Nephron (organoid): ENCODE measurements at regions not wholly inside any gene's neighbourhood (a gene's known extent, or its start where the extent isn't known, plus 50 kb on each side); places are given as distances from the start of the nearest gene placed in this dataset.

ENCODE experiments used
- H3K27ac Mint-ChIP-seq, 3 experiments: 2 replicates each; pipeline ENCODE4 v1.8.0; 2020; ENCODE audit warnings: mixed read lengths in 3 of 3, mild to moderate bottlenecking in 2 of 3, moderate library complexity in 1 of 3
- H3K27me3 Mint-ChIP-seq: 2 replicates; pipeline ENCODE4 v1.8.0; 2021; ENCODE audit warnings: low read depth, mild to moderate bottlenecking, moderate library complexity, mixed read lengths
- H3K36me3 Mint-ChIP-seq: 2 replicates; pipeline ENCODE4 v1.8.0; 2020; ENCODE audit warnings: low read depth, mixed read lengths
- H3K4me1 Mint-ChIP-seq: 2 replicates; pipeline ENCODE4 v1.8.0; 2020; ENCODE audit warnings: mixed read lengths
- H3K4me3 Mint-ChIP-seq, 3 experiments: 2 replicates each; pipeline ENCODE4 v1.8.0; 2020; ENCODE audit warnings: mild to moderate bottlenecking in 3 of 3, mixed read lengths in 3 of 3, moderate library complexity in 2 of 3
- H3K9me3 Mint-ChIP-seq: 2 replicates; pipeline ENCODE4 v1.8.0; 2020; ENCODE audit warnings: mixed read lengths
- TF ChIP-seq, protein P1 (sequence below), 3 experiments: fragments of 200-600 bp; sonication (generic); IDR thresholded peaks; one replicate each; pipeline ENCODE4 v1.5.0; 2021; ENCODE audit warnings: antibody characterized with exemption in 3 of 3; ENCODE audit not compliant: unreplicated experiment in 3 of 3

DNA sequence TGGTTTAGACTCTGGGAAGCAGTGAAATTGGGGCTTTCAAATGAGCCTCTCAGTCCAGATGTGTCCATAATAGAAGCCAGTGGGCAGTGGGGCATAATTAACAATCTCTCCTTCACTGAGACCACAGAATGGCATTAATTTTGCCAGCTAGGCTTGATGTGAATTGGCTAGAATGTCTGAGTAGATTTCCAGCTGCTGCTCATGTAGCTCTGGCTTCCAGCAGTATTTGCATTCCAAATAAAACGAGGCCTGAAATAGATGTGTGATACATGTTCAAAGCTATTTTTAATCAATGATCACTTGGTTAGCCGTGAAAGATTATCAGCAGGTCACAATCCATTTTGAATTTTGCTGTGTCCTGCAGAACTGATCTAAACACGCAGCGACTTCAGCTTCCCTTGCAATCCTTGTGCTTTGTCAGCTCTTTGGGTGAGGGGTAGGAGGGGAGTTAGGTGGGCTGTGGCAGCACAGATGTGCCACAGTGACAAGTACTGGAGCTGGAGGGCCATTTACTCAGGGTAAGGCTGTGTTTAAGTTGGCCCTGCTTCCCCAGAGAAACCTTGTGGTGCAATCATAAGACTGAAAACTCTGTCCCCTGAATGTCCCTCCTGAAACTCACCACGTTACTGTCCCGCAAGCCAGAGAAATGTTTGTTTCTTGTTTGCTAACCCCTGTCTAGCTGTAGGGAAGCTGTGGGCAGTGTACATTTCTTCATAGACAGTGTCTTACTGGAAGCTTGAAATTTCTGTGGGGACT lies 56.9 kb upstream of the TMEM178A start:
- Mint-ChIP-seq H3K27ac (peak overlapping the region; percentile 75 to 94 (median 93)), H3K9me3 (no peaks in the 10 kb centered on the region), H3K4me3 (no peak overlapping the region), H3K27me3 (peaks cover 8% of the 10 kb centered on the region), H3K4me1 (peaks cover 44% of the 10 kb centered on the region), H3K36me3 (no peaks in the 10 kb centered on the region)
- TF ChIP-seq, protein P1, sequence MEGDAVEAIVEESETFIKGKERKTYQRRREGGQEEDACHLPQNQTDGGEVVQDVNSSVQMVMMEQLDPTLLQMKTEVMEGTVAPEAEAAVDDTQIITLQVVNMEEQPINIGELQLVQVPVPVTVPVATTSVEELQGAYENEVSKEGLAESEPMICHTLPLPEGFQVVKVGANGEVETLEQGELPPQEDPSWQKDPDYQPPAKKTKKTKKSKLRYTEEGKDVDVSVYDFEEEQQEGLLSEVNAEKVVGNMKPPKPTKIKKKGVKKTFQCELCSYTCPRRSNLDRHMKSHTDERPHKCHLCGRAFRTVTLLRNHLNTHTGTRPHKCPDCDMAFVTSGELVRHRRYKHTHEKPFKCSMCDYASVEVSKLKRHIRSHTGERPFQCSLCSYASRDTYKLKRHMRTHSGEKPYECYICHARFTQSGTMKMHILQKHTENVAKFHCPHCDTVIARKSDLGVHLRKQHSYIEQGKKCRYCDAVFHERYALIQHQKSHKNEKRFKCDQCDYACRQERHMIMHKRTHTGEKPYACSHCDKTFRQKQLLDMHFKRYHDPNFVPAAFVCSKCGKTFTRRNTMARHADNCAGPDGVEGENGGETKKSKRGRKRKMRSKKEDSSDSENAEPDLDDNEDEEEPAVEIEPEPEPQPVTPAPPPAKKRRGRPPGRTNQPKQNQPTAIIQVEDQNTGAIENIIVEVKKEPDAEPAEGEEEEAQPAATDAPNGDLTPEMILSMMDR (IDR thresholded peaks at IDR 0.05; ENCODE audit: unreplicated experiment in 3 of 3) = no peak

DNA sequence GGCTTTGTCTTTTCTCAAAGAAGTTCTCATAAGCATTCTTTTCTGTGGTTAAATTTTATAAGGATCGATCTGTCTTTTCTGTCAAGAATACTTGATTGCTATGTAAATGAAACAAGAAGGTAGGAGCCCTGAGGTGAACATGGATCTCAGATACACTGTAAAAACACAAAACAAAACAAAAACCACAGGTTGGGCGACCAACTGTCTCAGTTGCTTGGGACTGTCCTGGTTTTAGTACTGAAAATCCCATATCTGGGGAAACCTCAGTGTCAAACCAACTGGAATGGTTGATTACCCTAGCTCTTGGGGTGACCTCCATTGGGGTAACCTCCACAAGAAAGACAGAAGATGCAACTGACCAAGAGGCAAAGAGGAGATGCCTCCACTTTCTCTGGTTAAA lies 55.8 kb upstream of the TMEM178A start:
- Mint-ChIP-seq H3K9me3 (no peaks in the 10 kb centered on the region), H3K4me3 (no peak overlapping the region), H3K4me1 (peaks cover 42% of the 10 kb centered on the region), H3K27ac (peak overlapping the region; percentile 75 to 94 (median 93)), H3K27me3 (peaks cover 8% of the 10 kb centered on the region), H3K36me3 (no peaks in the 10 kb centered on the region)
- TF ChIP-seq, protein P1 (IDR thresholded peaks at IDR 0.05; ENCODE audit: unreplicated experiment in 3 of 3) = no peak

DNA sequence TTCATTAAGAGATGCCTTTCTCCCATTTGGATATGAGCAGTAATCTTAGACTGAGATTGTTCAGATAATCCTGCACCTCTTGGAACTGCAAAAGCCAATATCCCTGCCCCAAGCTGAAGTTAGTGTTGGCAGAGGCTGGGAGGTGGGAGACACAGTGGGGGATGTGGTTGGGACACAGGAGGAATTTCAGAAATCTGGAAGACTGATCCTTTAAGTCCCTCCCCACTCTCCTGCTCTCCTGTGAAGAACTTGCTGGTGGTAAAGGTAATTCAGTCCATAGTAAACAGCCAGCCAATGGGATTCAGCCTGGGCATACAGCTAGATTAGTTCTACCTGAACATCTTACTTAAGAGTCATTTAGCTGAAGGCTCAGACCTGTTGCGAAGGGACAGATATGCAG lies 50.0 kb upstream of the TMEM178A start:
- Mint-ChIP-seq H3K4me1 (peaks cover 7% of the 10 kb centered on the region), H3K27ac (no peak overlapping the region), H3K27me3 (no peaks in the 10 kb centered on the region), H3K4me3 (no peak overlapping the region), H3K9me3 (no peaks in the 10 kb centered on the region), H3K36me3 (no peaks in the 10 kb centered on the region)
- TF ChIP-seq, protein P1 (IDR thresholded peaks at IDR 0.05; ENCODE audit: unreplicated experiment in 3 of 3) = no peak
